ENCODE measurements at regions not wholly inside any gene's neighbourhood (a gene's known extent, or its start where the extent isn't known, plus 50 kb on each side); places are given as distances from the start of the nearest gene placed in this dataset.
A peak's percentile ranks its signal among the peaks of the same experiment; 100 is the strongest.

DNA sequence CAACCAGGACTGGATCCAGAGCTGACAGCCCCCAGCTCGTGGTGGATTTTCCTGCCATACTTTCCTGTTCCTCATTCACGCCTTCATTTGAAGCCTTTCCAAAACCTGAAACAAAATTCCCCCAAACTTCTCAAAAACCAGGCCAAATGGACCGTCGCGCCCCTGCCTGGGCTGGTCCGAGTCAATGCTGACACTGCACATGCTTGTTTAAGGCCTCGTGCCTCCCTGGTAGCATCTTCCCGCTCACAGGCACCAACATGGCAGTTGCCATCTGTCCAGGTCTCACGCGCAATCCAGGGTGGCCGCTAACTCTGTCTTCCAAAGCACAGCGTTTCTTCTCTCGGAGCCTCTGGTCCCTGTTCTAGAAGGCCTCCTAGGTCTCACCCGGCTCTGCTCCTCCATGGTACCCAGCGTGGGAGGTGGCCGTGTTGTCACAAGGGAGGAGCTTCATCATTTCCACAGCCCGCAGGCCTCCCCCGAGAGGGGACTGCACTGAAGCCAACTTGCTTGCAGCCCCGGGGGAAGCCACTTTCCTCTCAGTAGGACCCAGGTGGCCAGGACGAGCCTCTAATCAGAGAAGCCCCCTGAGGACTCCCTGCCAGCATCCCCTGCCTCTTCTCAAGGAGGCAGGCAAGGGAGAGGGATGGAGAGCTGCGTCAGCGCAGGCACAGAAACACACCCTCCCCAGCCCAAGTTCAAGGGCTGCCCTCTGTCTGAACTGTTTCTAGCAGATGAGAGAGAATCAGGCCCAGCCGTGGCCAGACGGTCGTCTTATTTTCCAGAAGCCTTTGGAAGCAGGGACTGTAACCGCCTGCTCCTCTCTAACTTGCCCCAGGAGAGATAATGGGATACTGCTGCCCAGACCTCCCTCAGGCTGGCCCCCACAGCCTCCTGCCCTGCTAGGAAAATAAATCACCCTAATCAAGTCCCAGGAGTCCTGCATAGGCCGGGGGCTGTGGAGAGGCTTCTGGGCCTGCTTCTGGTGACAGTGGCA is 152.8 kb upstream of the TLE3 start:
- TF ChIP-seq REST (IDR thresholded peaks at IDR 0.05; ENCODE audit: low read depth) (no peak), FOXM1 (IDR thresholded peaks at IDR 0.05; ENCODE audit: borderline replicate concordance, low read depth) (no peak), CREB1 (IDR thresholded peaks at IDR 0.05; ENCODE audit: low read depth) (no peak), NFIC (IDR thresholded peaks at IDR 0.05) (no peak), ZBTB7A (IDR thresholded peaks at IDR 0.05; ENCODE audit: low read depth) (no peak), CEBPB (IDR thresholded peaks at IDR 0.05) (no peak), EGR1 (IDR thresholded peaks at IDR 0.05) (no peak), RAD21 (IDR thresholded peaks at IDR 0.05; ENCODE audit: low read depth) (no peak), EP300 (IDR thresholded peaks at IDR 0.05; ENCODE audit: borderline replicate concordance) (no peak), MAX (IDR thresholded peaks at IDR 0.05) (no peak), TCF12 (IDR thresholded peaks at IDR 0.05; ENCODE audit: low read depth) (no peak), TAF1 (IDR thresholded peaks at IDR 0.05; ENCODE audit: low read depth) (no peak), YY1 (IDR thresholded peaks at IDR 0.05; ENCODE audit: low read depth) (no peak), TEAD4 (IDR thresholded peaks at IDR 0.05) (no peak)
- TF ChIP-seq, protein P1, sequence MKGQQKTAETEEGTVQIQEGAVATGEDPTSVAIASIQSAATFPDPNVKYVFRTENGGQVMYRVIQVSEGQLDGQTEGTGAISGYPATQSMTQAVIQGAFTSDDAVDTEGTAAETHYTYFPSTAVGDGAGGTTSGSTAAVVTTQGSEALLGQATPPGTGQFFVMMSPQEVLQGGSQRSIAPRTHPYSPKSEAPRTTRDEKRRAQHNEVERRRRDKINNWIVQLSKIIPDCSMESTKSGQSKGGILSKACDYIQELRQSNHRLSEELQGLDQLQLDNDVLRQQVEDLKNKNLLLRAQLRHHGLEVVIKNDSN (IDR thresholded peaks at IDR 0.05): no peak

- TF ChIP-seq EP300 (IDR thresholded peaks at IDR 0.05; ENCODE audit: borderline replicate concordance) (no peak), TCF12 (IDR thresholded peaks at IDR 0.05; ENCODE audit: low read depth) (no peak), CREB1 (IDR thresholded peaks at IDR 0.05; ENCODE audit: low read depth) (no peak), CEBPB (IDR thresholded peaks at IDR 0.05) (no peak), ZBTB7A (IDR thresholded peaks at IDR 0.05; ENCODE audit: low read depth) (no peak), REST (IDR thresholded peaks at IDR 0.05; ENCODE audit: low read depth) (no peak), FOXM1 (IDR thresholded peaks at IDR 0.05; ENCODE audit: borderline replicate concordance, low read depth) (no peak), EGR1 (IDR thresholded peaks at IDR 0.05) (no peak), TAF1 (IDR thresholded peaks at IDR 0.05; ENCODE audit: low read depth) (no peak), YY1 (IDR thresholded peaks at IDR 0.05; ENCODE audit: low read depth) (no peak), TEAD4 (IDR thresholded peaks at IDR 0.05) (no peak), NFIC (IDR thresholded peaks at IDR 0.05) (no peak), RAD21 (IDR thresholded peaks at IDR 0.05; ENCODE audit: low read depth) (no peak), MAX (IDR thresholded peaks at IDR 0.05) (no peak)
- TF ChIP-seq, protein P1 (IDR thresholded peaks at IDR 0.05): no peak
Measured at GRCh38 chr15:70249616-70250015, 151.9 kb upstream of the TLE3 start.

DNA sequence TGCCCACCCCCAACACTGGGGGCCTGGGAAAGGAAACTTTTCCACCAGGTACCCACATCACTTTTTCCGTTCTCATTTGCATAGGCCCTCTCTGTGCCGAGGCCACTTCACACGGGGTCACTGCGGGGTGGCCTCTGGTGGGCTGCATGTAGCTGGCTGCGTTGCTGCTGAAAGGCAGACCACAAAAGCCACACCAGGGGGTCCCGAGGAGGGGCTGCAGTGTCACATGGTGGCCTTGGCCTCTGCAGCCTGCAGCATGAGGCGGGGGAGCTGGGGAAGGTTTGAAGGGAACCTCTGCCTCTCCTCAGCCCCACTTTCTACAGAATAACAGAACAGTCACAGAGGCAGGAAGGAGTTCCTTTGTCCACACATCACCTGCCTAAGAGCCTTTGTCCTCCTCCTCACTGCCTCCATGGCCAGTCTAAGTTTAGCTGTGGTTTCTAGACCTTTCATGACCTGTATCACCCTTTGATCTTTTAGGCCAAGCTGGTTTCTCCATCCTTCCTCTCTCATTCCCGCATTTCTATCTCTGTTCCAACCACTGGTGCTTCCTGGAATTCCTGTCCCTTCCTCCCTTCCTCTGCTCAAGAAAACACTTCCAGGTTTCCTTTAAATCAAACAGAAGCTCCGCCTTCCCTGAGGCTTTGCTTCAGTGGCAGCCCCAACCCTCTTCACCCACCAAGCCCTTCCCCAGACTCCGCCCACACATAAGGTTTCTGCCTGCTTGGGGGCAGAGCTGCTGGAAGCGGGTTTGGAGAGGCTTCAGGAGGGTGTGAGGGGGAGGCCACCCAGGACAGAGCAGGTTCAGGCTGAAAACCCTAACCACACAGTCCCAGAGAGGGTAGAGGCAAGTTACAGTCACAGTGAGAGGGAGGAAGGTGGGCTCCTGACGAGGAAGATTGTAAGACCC is 150.7 kb upstream of the TLE3 start:
- no peak for TF ChIP-seq NFIC (IDR thresholded peaks at IDR 0.05)
- TF ChIP-seq EGR1 (IDR thresholded peaks at IDR 0.05): peak; percentile 31; the same call in 1 of the 2 replicates
- no peak for TF ChIP-seq MAX (IDR thresholded peaks at IDR 0.05)
- no peak for TF ChIP-seq CREB1 (IDR thresholded peaks at IDR 0.05; ENCODE audit: low read depth)

DNA sequence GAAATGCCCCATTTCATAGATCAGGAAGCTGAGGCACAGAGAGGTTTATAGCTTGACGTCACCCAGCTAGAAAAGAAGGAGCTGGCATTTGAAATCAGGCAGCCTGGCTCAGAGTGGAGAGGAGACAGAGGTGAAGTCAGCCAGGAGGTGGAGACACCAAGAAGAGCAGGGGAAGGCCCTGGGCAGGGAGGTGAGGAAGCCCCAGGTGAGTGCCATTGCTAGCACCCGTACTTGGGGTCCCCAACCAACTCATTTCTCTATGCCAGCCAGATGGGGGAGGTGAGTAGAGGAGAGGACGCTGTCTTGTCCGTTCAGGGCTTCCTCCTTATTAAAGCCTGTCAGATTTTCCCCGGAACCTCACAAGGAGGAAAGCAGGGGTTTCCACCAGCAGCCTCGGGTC is 149.6 kb upstream of the TLE3 start:
- TF ChIP-seq MAX (IDR thresholded peaks at IDR 0.05): no peak
- no peak for TF ChIP-seq REST (IDR thresholded peaks at IDR 0.05; ENCODE audit: low read depth)
- no peak for TF ChIP-seq CREB1 (IDR thresholded peaks at IDR 0.05; ENCODE audit: low read depth)
- TF ChIP-seq EGR1 (IDR thresholded peaks at IDR 0.05): no peak
- no peak for TF ChIP-seq YY1 (IDR thresholded peaks at IDR 0.05; ENCODE audit: low read depth)
- no peak for TF ChIP-seq TEAD4 (IDR thresholded peaks at IDR 0.05)
- TF ChIP-seq FOXM1 (IDR thresholded peaks at IDR 0.05; ENCODE audit: borderline replicate concordance, low read depth): no peak
- TF ChIP-seq EP300 (IDR thresholded peaks at IDR 0.05; ENCODE audit: borderline replicate concordance): no peak
- TF ChIP-seq, protein P1 (IDR thresholded peaks at IDR 0.05): no peak
- no peak for TF ChIP-seq TAF1 (IDR thresholded peaks at IDR 0.05; ENCODE audit: low read depth)
- no peak for TF ChIP-seq RAD21 (IDR thresholded peaks at IDR 0.05; ENCODE audit: low read depth)
- TF ChIP-seq NFIC (IDR thresholded peaks at IDR 0.05): no peak
- TF ChIP-seq ZBTB7A (IDR thresholded peaks at IDR 0.05; ENCODE audit: low read depth): no peak
- TF ChIP-seq TCF12 (IDR thresholded peaks at IDR 0.05; ENCODE audit: low read depth): no peak
- no peak for TF ChIP-seq CEBPB (IDR thresholded peaks at IDR 0.05)

All from Ishikawa (cell line).